Osteocyte (in vitro differentiated cells): ENCODE measurements at regions not wholly inside any gene's neighbourhood (a gene's known extent, or its start where the extent isn't known, plus 50 kb on each side); places are given as distances from the start of the nearest gene placed in this dataset.

Experiments
- DNase-seq: peaks from one replicate; pipeline ENCODE4 v3.0.0; 2021; ENCODE audit warnings: mixed read lengths; ENCODE audit not compliant: unreplicated experiment; ENCODE audit errors: extremely low spot score
- H3K27ac Mint-ChIP-seq: one replicate; pipeline ENCODE4 v1.8.0; 2021; ENCODE audit warnings: mild to moderate bottlenecking, mixed read lengths; ENCODE audit not compliant: unreplicated experiment
- H3K27me3 Mint-ChIP-seq: one replicate; pipeline ENCODE4 v1.8.0; 2021; ENCODE audit warnings: mixed read lengths; ENCODE audit not compliant: unreplicated experiment
- H3K36me3 Mint-ChIP-seq: one replicate; pipeline ENCODE4 v1.8.0; 2021; ENCODE audit warnings: mixed read lengths; ENCODE audit not compliant: unreplicated experiment
- H3K4me1 Mint-ChIP-seq: one replicate; pipeline ENCODE4 v1.8.0; 2021; ENCODE audit warnings: mixed read lengths; ENCODE audit not compliant: unreplicated experiment
- H3K4me3 Mint-ChIP-seq: one replicate; pipeline ENCODE4 v1.8.0; 2021; ENCODE audit warnings: mild to moderate bottlenecking, moderate library complexity, mixed read lengths; ENCODE audit not compliant: unreplicated experiment
- H3K9me3 Mint-ChIP-seq: one replicate; pipeline ENCODE4 v1.8.0; 2021; ENCODE audit warnings: mixed read lengths; ENCODE audit not compliant: unreplicated experiment
- CTCF ChIP-seq: fragments of 200-600 bp; sonication (generic); IDR thresholded peaks from 2 replicates; pipeline ENCODE4 v1.5.0; 2021; ENCODE audit warnings: antibody characterized with exemption, mild to moderate bottlenecking, moderate library complexity

DNA sequence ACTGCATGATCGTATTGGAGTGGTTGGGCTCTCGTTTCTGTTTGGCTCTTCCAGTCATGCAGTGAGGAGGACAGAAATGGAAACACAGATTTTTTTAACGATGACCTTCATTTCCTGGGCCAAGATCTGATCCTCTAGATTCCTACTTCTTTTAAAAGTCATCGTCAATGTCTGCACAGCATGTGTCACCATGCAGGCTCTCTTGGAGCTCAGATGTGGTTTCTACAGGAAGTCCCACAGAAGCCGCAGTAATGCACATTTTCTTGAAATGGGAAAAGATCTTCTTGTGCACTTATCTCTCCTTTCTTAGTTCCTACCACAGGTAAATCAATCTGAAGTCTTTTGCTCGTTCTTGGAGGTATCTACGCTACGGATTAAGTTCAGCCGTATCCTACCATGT lies 626.9 kb downstream of the EFNB2 start:
- H3K27ac Mint-ChIP-seq, result no peak overlapping the region
- no peak overlapping the region for H3K4me3 Mint-ChIP-seq

DNA sequence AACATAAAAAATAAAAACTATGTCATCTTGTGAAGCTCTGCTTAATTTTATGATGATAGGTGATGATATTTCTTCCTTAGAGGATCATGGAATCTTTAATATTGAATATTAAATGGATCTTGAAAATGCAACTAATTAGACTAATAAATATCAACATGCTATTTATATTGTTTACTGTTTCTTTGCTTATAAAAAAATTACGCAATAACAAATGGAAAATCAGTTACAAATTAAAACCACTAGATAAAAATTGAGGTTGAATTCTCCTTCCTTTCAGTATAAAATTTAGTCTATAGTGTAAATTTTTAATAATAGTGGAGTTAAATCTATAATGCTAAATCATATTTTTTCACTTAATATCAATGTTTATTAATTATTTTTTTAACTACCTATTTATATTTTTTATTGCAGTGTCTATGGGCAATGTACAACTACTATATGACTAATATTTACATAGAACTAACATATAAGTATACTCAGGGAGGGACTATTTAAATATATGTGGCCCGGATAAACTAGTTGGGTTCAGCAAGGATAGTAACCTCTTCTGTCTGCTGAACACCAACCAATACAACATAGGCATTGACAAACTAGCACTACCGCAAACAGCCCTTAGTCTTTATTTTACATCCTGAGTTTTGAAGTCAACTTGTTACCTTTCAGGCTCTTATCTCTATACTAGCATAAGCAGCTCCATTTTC lies 628.0 kb downstream of the EFNB2 start:
- Mint-ChIP-seq H3K9me3 (no peaks in the 10 kb centered on the region), H3K36me3 (no peaks in the 10 kb centered on the region), H3K27ac (no peak overlapping the region), H3K4me3 (no peak overlapping the region), H3K4me1 (no peaks in the 10 kb centered on the region), H3K27me3 (no peaks in the 10 kb centered on the region)
- DNase-seq, result no peak
- no peak for TF ChIP-seq CTCF

More for the DNA sequence above, 626.9 kb downstream of the EFNB2 start:
- H3K36me3 Mint-ChIP-seq, result no peaks in the 10 kb centered on the region
- TF ChIP-seq CTCF, result no peak
- DNase-seq, result no peak
- no peaks in the 10 kb centered on the region for H3K27me3 Mint-ChIP-seq
- H3K9me3 Mint-ChIP-seq, result no peaks in the 10 kb centered on the region
- no peaks in the 10 kb centered on the region for H3K4me1 Mint-ChIP-seq

- Mint-ChIP-seq H3K9me3 (no peaks in the 10 kb centered on the region), H3K36me3 (no peaks in the 10 kb centered on the region), H3K27ac (no peak overlapping the region), H3K27me3 (no peaks in the 10 kb centered on the region), H3K4me1 (no peaks in the 10 kb centered on the region), H3K4me3 (no peak overlapping the region)
- DNase-seq, result no peak
- no peak for TF ChIP-seq CTCF
Observed at GRCh38 chr13:105906746-105907145, 628.7 kb downstream of the EFNB2 start.

- Mint-ChIP-seq H3K27me3 (no peaks in the 10 kb centered on the region), H3K36me3 (no peaks in the 10 kb centered on the region), H3K4me3 (no peak overlapping the region), H3K4me1 (no peaks in the 10 kb centered on the region), H3K9me3 (peaks cover under 1% of the 10 kb centered on the region), H3K27ac (no peak overlapping the region)
- TF ChIP-seq CTCF, result no peak
- DNase-seq, result no peak
Observed at GRCh38 chr13:105904034-105904742, 631.3 kb downstream of the EFNB2 start.

GRCh38 chr13:105902396-105902795 lies 633.1 kb downstream of the EFNB2 start:
- Mint-ChIP-seq H3K4me3 (no peak overlapping the region), H3K27me3 (no peaks in the 10 kb centered on the region), H3K36me3 (no peaks in the 10 kb centered on the region), H3K27ac (no peak overlapping the region), H3K9me3 (peaks cover 6% of the 10 kb centered on the region), H3K4me1 (no peaks in the 10 kb centered on the region)
- no peak for TF ChIP-seq CTCF
- no peak for DNase-seq
